Cardiac muscle cell (in vitro differentiated cells and primary cell): ENCODE measurements at regions not wholly inside any gene's neighbourhood (a gene's known extent, or its start where the extent isn't known, plus 50 kb on each side); places are given as distances from the start of the nearest gene placed in this dataset.

Experiments
- DNase-seq, 2 donors: peaks; one replicate each; pipeline versions ENCODE4 v3.0.0 to v3.0.0-alpha.2; 2010 to 2017; ENCODE audit warnings: low read depth in 1 of 2, low spot score in 1 of 2
- H3K27ac ChIP-seq: fragments of 200-600 bp; sonication (generic); 2 replicates; pipeline ENCODE4 v1.5.1; 2016
- H3K27me3 ChIP-seq: fragments of 200-600 bp; sonication (generic); 2 replicates; pipeline ENCODE4 v1.6.0; 2016; ENCODE audit warnings: control low read depth
- H3K36me3 ChIP-seq: fragments of 200-600 bp; sonication (generic); 2 replicates; pipeline ENCODE4 v1.5.1; 2016; ENCODE audit warnings: control low read depth
- H3K4me1 ChIP-seq: fragments of 200-600 bp; sonication (generic); 2 replicates; pipeline ENCODE4 v1.8.1; 2017; ENCODE audit warnings: low read depth, mild to moderate bottlenecking, mixed run types
- H3K4me3 ChIP-seq: fragments of 200-600 bp; sonication (generic); 2 replicates; pipeline ENCODE4 v1.5.1; 2016; ENCODE audit warnings: mild to moderate bottlenecking
- H3K9me3 ChIP-seq: fragments of 200-600 bp; sonication (generic); 2 replicates; pipeline ENCODE4 v1.5.1; 2017; ENCODE audit warnings: low read depth, mild to moderate bottlenecking, control low read depth
- TF ChIP-seq, protein P1 (sequence below): IDR thresholded peaks from 2 replicates; pipeline ENCODE4 v1.5.1; 2012; ENCODE audit warnings: low read depth, mild to moderate bottlenecking, low read length

DNA sequence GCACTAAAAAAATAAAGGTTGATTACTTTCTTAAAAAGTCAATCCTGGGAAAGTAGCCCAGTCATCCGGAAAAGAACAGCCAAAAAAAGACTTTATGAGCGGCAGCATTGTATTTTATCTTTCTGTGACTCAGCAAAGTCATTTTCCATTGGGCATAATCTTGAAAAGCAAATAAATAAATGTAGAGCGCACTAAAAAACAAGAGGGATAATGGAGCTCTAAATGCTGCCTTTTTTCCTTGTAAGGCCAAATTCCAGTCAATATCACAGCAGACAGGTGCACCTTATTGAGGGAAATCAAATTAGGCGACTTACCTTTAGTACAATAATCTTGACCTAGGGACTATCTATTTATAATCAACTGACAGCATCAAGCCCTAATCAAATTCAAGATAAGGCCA is 266.8 kb downstream of the MTRR start:
- no peak overlapping the region for H3K4me3 ChIP-seq

DNA sequence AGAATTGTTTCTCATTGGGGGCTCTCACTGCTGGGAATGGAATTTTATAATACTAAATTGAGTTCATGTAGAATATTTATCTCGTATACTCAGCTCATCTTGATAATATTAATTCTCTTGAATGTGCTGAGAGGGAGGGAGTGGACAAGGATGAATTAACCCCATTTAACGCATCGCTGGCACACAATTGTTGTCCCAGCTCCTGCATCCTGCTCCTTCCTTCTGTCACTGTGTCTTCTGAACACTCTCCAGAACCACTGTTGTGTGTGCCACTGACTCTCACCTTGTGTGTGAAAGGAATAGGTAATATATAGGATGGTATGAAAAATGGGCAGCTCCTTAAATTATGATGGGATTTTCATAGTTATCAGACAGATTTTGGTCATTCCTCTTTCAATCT is 267.3 kb downstream of the MTRR start:
- Histone ChIP-seq H3K4me3 (no peak overlapping the region), H3K9me3 (no peaks in the 10 kb centered on the region), H3K27me3 (no peaks in the 10 kb centered on the region), H3K27ac (no peak overlapping the region), H3K36me3 (no peaks in the 10 kb centered on the region), H3K4me1 (no peaks in the 10 kb centered on the region)
- no peak for DNase-seq
- TF ChIP-seq, protein P1, sequence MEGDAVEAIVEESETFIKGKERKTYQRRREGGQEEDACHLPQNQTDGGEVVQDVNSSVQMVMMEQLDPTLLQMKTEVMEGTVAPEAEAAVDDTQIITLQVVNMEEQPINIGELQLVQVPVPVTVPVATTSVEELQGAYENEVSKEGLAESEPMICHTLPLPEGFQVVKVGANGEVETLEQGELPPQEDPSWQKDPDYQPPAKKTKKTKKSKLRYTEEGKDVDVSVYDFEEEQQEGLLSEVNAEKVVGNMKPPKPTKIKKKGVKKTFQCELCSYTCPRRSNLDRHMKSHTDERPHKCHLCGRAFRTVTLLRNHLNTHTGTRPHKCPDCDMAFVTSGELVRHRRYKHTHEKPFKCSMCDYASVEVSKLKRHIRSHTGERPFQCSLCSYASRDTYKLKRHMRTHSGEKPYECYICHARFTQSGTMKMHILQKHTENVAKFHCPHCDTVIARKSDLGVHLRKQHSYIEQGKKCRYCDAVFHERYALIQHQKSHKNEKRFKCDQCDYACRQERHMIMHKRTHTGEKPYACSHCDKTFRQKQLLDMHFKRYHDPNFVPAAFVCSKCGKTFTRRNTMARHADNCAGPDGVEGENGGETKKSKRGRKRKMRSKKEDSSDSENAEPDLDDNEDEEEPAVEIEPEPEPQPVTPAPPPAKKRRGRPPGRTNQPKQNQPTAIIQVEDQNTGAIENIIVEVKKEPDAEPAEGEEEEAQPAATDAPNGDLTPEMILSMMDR: no peak

More for the DNA sequence above, 266.8 kb downstream of the MTRR start:
- Histone ChIP-seq H3K4me1 (no peaks in the 10 kb centered on the region), H3K27ac (no peak overlapping the region), H3K36me3 (no peaks in the 10 kb centered on the region), H3K27me3 (no peaks in the 10 kb centered on the region), H3K9me3 (no peaks in the 10 kb centered on the region)
- TF ChIP-seq, protein P1: no peak
- DNase-seq: no peak

DNA sequence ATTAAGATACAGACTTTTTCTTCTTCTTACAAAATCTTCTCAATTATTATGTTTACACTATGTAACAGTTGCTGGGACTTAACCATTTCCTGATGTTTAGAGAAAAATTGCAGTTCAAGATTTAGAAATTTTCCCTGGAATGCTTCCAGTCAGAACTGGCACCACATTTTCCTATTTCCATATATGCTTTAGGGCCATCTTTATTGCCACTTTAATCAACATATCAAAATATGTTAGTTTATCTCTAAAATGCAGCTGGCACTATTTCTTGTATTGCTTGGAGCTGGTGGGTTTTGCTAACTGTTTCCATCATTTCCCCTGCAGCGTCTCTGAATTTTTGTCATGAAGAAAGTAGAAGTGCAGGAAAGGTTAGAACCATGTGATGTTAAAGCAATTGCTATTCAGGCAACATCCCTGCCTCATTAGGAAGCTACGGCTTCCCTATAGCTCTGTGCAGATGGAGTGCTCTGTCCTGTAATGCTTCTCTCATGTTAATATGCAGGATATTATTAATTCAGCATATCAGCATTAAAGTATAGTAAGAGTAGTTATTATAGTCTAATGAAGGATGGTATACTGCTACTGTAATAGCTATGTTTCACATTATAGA is 269.1 kb downstream of the MTRR start:
- Histone ChIP-seq H3K4me3 (no peak overlapping the region), H3K36me3 (no peaks in the 10 kb centered on the region), H3K9me3 (no peaks in the 10 kb centered on the region), H3K27ac (no peak overlapping the region), H3K27me3 (no peaks in the 10 kb centered on the region), H3K4me1 (no peaks in the 10 kb centered on the region)
- no peak for DNase-seq
- TF ChIP-seq, protein P1: no peak

DNA sequence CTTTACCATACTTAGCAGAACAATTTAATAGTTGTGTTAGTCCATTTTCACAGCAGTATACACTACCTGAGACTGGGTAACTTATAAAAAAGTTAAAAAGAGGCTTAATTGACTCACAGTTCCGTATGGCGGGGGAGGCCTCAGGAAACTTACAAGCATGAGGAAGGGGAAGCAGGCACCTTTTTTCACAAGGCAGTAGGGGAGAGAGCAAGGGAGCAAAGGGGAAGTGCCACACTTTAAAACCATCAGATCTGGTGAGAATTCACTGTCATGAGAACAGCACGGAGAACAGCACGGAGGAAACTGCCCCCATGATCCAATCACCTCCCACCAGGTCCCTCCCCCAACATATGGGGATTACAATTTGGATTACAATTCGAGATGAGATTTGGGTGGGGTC is 269.9 kb downstream of the MTRR start:
- no peaks in the 10 kb centered on the region for H3K27me3 ChIP-seq
- TF ChIP-seq, protein P1: no peak

DNA sequence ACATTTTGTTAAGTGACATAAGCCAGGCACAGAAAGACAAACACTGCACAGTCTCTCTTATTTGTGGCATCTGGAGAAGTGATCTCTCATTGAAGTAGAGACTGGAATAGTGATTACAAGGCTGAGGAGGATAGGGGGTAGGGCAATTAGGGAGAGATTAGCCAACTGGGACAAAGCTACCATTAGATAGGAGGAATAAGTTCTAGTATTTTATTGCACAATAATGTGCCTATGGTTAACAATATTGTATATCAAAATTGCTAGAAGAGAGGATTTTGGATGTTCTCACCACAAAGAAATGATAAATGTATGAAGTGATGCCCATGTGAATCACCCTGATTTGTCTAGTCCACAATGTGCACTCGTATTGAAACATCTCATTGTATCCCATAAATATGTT is 281.8 kb downstream of the MTRR start:
- no peak for DNase-seq
- Histone ChIP-seq H3K9me3 (no peaks in the 10 kb centered on the region), H3K4me1 (no peaks in the 10 kb centered on the region), H3K27me3 (no peaks in the 10 kb centered on the region), H3K27ac (no peak overlapping the region), H3K4me3 (no peak overlapping the region), H3K36me3 (no peaks in the 10 kb centered on the region)
- TF ChIP-seq, protein P1: no peak

More for the DNA sequence above, 269.9 kb downstream of the MTRR start:
- no peaks in the 10 kb centered on the region for H3K9me3 ChIP-seq
- H3K4me3 ChIP-seq: no peak overlapping the region
- no peaks in the 10 kb centered on the region for H3K36me3 ChIP-seq
- H3K27ac ChIP-seq: no peak overlapping the region
- DNase-seq: no peak
- H3K4me1 ChIP-seq: no peaks in the 10 kb centered on the region
